PFSK-1 (cell line): ENCODE measurements at regions not wholly inside any gene's neighbourhood (a gene's known extent, or its start where the extent isn't known, plus 50 kb on each side); places are given as distances from the start of the nearest gene placed in this dataset.

Experiments
- TAF1 ChIP-seq: IDR thresholded peaks from 2 replicates; pipeline ENCODE4 v1.6.1; 2012; ENCODE audit warnings: low read length, control low read depth, borderline replicate concordance; ENCODE audit not compliant: insufficient read depth
- TF ChIP-seq, protein P1 (sequence below), 2 experiments: IDR thresholded peaks; 2 replicates each; pipeline versions ENCODE4 v1.6.1 to v1.8.0; 2011 to 2012; ENCODE audit warnings: low read depth in 2 of 2, low read length in 2 of 2, control low read depth in 1 of 2, inconsistent platforms in 1 of 2, mild to moderate bottlenecking in 1 of 2, moderate library complexity in 1 of 2; ENCODE audit not compliant: insufficient read depth in 1 of 2

DNA sequence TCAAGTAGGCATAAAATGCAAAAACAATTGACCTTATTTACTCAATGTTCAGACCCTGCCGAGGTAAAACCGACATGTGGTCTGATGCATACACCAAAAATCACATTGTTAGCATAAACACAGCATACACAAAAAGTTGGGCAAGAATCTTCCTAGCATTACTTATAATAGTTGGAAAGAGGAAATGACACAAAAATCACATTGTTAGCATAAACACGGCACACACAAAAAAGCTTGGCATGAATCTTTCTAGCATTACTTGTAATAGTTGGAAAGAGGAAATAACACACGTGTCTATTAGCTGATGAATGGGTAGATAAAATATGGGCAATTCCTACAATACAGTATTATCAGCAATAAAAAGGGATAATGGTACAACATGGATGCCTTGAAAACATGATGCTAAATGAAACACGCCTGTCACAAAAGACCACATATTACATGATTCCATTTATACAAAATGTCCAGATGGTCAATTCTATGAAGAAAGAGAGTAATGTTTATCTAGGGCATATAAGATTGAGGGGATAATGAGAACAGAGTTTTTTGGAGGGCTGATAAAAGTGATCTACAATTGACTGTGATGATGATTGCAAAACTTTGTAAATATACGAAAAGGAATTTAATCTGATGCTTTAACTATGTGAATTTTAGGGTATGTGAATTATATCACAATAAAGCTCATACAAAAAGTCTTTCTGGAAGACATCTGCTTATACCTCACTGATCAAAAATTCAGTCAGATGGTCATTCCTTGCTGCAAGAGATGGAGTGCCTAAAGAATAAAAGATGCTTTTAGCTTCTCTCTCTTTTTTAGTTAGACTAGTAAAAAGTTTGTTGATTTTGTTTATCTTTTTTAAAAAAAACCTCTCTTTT is 1019.5 kb upstream of the CITED2 start:
- TF ChIP-seq, protein P1, sequence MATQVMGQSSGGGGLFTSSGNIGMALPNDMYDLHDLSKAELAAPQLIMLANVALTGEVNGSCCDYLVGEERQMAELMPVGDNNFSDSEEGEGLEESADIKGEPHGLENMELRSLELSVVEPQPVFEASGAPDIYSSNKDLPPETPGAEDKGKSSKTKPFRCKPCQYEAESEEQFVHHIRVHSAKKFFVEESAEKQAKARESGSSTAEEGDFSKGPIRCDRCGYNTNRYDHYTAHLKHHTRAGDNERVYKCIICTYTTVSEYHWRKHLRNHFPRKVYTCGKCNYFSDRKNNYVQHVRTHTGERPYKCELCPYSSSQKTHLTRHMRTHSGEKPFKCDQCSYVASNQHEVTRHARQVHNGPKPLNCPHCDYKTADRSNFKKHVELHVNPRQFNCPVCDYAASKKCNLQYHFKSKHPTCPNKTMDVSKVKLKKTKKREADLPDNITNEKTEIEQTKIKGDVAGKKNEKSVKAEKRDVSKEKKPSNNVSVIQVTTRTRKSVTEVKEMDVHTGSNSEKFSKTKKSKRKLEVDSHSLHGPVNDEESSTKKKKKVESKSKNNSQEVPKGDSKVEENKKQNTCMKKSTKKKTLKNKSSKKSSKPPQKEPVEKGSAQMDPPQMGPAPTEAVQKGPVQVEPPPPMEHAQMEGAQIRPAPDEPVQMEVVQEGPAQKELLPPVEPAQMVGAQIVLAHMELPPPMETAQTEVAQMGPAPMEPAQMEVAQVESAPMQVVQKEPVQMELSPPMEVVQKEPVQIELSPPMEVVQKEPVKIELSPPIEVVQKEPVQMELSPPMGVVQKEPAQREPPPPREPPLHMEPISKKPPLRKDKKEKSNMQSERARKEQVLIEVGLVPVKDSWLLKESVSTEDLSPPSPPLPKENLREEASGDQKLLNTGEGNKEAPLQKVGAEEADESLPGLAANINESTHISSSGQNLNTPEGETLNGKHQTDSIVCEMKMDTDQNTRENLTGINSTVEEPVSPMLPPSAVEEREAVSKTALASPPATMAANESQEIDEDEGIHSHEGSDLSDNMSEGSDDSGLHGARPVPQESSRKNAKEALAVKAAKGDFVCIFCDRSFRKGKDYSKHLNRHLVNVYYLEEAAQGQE (IDR thresholded peaks at IDR 0.05; ENCODE audit: insufficient read depth in 1 of 2, low read depth in 2 of 2, low read length in 2 of 2): no peak
- no peak for TF ChIP-seq TAF1
